Right cardiac atrium (tissue), 5 donors: ENCODE measurements at regions not wholly inside any gene's neighbourhood (a gene's known extent, or its start where the extent isn't known, plus 50 kb on each side); places are given as distances from the start of the nearest gene placed in this dataset.

Experiments
- ATAC-seq, 2 donors: fragments of 200-7000 bp; cut with Tn5 transposase; one replicate each; pipeline versions ENCODE4 v1.8.0 to v1.9.1; 2020; ENCODE audit warnings: moderate library complexity in 2 of 2, mild to moderate bottlenecking in 1 of 2
- DNase-seq, 3 donors: peaks; one replicate each; pipeline ENCODE4 v3.0.0-alpha.2; 2020
- H3K27ac ChIP-seq: one replicate; pipeline ENCODE4 v1.5.1; 2013; ENCODE audit warnings: mild to moderate bottlenecking, low read length, control low read depth, moderate library complexity
- H3K27me3 ChIP-seq: one replicate; pipeline ENCODE4 v1.6.1; 2013; ENCODE audit not compliant: control insufficient read depth, insufficient read depth
- H3K4me1 ChIP-seq: one replicate; pipeline ENCODE4 v1.6.1; 2013; ENCODE audit warnings: low read length; ENCODE audit not compliant: control insufficient read depth, insufficient read depth
- H3K4me3 ChIP-seq: one replicate; pipeline ENCODE4 v1.5.1; 2013; ENCODE audit warnings: low read length, control low read depth
- H3K9me3 ChIP-seq: one replicate; pipeline ENCODE4 v1.6.1; 2013; ENCODE audit warnings: low read length; ENCODE audit not compliant: control insufficient read depth
- WGBS: extraction: QIAGEN DNeasy Blood & Tissue Kit; methylation state at CpG from one replicate; pipeline ENCODE4 v1.1.7; 2013; 5-methylcytosine and 5-hydroxymethylcytosine counted together
- intact Hi-C, 4 donors: fragments of 100-400 bp; cut with DNase I; formaldehyde crosslinking; loops; one replicate each; pipeline versions ENCODE4 v1.11.0 to v1.14.0; 2022 to 2023
- donor health status: healthy with polysubstance abuse.
- donor health status: DM: no; HTN: yes; CAD: no.
- donor health status: DM: no; HTN: no; CAD: no.
- donor health status: DM: no; HTN: yes; CAD: no; lungs with severe emphysema.
- donor health status: DM: yes; HTN: yes; CAD: no.

GRCh38 chr2:15825276-15825980, 114.9 kb upstream of the MYCN start:
- 58% methylated on average over 13 of the region's 13 CpGs for WGBS
- intact Hi-C loops, result no loop called here

DNA sequence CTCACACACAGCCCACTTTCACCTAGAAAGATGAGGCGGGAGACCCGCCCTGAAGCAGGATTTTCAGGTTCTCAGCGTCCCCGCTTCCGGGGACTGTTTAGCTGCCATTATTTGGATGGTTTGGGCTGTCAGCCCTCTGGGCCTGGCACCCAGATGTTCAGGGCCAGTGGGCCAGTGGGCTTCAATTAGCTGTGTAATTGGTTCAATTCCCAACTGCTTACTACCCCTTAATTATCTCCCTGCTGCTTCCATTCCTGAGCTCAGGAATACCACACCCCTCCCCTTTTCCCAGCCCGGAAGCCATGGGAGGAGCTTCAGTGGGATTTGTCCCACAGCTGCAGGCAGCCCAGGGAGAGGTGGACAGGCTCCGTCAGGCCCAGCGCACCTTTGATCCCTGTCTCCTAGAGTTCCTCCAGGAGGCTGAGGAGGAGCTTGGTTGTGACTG, 114.1 kb upstream of the MYCN start:
- H3K4me3 ChIP-seq, result no peak overlapping the region
- no peaks in the 10 kb centered on the region for H3K4me1 ChIP-seq
- intact Hi-C loops, result no loop called here
- H3K27me3 ChIP-seq, result no peaks in the 10 kb centered on the region
- ATAC-seq, result no peak
- 74% methylated on average over 8 of the region's 8 CpGs for WGBS
- no peaks in the 10 kb centered on the region for H3K9me3 ChIP-seq
- H3K27ac ChIP-seq, result no peak overlapping the region
- no peak for DNase-seq

More at GRCh38 chr2:15825276-15825980, 114.9 kb upstream of the MYCN start:
- H3K9me3 ChIP-seq, result no peaks in the 10 kb centered on the region
- H3K27ac ChIP-seq, result no peak overlapping the region
- H3K4me3 ChIP-seq, result no peak overlapping the region
- no peaks in the 10 kb centered on the region for H3K4me1 ChIP-seq
- H3K27me3 ChIP-seq, result no peaks in the 10 kb centered on the region
- DNase-seq (no peak), ATAC-seq (no peak)

DNA sequence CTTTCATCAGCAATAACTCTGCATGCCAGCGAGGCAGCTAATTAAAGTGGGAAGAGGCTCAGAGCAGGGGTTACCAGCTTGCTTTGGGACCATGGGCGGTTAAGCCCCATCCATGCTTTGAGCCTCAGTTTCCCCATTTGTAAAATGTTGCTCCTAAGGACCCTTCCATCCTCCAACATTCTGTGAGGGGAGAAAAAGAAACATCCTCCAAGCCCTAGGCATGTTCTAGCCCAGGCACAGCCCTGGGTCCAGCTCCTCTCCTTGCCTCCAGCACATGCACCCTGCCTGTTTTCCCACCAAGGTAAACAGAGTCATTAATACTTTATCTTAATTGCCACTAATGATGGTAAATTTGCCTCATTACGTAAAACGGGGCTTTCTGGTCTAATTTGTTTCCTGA, 113.3 kb upstream of the MYCN start:
- intact Hi-C loops, result no loop called here
- no peak overlapping the region for H3K27ac ChIP-seq
- no peaks in the 10 kb centered on the region for H3K4me1 ChIP-seq
- DNase-seq (no peak), ATAC-seq (no peak)
- H3K27me3 ChIP-seq, result no peaks in the 10 kb centered on the region
- no peak overlapping the region for H3K4me3 ChIP-seq
- no peaks in the 10 kb centered on the region for H3K9me3 ChIP-seq
- WGBS, result 88% methylated on average over 4 of the region's 4 CpGs

DNA sequence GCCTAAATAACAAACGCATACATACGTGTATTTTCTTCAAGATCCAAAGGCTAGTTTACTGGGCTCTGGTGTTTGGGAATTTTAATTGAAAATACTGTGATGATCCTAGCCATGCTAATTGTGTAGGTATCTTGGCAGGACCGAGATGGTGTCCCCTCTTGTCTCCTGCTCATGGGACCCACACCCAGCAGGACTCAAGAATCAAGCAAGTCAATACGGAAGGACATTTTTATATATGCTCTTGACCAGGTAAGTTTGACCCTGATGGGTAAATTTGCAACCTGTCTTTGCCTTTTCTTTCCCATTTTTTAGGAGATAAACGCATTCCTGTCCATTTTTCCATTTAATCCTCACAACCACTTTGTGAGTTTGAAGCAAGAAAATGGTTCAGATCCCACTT, 111.8 kb upstream of the MYCN start:
- 92% methylated on average over 5 of the region's 5 CpGs for WGBS
- Histone ChIP-seq H3K9me3 (no peaks in the 10 kb centered on the region), H3K27ac (no peak overlapping the region), H3K4me3 (no peak overlapping the region), H3K4me1 (no peaks in the 10 kb centered on the region), H3K27me3 (no peaks in the 10 kb centered on the region)
- no peak for ATAC-seq
- intact Hi-C loops, result no loop called here
- no peak for DNase-seq

DNA sequence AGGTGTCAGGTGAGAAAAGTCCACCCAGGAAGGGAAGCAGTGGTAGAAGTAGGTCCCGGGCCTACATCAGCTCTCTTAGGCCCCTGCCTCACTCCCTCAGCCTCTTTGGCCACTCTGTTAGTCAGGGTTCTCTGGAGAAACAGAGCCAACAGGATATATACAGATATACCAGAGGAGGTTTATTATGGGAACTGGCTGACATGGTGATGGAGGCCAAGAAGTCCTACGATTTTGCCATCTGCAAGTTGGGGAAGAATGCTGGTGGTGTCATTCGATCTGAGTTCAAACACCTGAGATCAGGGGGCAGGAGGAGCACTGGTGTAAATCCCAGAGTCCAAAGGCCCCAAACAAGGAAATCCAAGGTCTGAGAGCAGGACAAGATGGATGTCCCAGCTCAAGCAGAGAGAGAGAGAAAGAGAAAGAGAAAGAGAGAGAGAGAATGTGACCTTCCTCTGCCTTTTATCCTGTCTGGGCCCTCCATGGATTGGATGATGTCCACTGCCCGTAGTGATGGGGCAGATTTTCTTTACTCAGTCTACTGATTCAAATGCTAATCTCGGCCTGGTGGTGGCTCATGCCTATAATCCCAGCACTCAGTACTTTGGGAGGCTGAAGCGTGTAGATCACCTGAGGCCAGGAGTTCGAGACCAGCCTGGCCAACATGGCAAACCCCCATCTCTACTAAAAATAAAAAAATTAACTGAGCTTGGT, 111.1 kb upstream of the MYCN start:
- H3K27me3 ChIP-seq, result no peaks in the 10 kb centered on the region
- H3K4me1 ChIP-seq, result no peaks in the 10 kb centered on the region
- intact Hi-C loops, result no loop called here
- no peak overlapping the region for H3K4me3 ChIP-seq
- ATAC-seq, result no peak
- H3K27ac ChIP-seq, result no peak overlapping the region
- DNase-seq, result no peak
- 94% methylated on average over 7 of the region's 7 CpGs for WGBS
- H3K9me3 ChIP-seq, result no peaks in the 10 kb centered on the region

DNA sequence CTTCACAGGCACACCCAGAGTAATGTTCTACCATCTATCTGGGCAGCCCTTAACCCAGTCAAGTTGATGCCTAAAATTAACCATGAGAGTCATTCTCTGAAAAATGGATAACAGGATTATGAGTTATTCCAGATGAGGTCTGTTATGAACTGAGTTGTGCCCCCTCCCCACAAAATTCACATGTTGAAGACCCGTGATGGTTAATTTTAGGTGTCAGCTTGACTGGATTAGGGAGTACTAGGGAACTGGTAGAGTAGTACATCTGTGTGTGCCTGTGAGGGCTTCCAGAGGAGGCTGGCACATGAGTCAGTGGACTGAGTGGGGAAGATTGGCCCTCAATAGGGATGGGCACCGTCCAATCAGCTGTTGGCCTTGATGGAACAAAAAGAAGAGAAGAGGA, 110.4 kb upstream of the MYCN start:
- DNase-seq (no peak), ATAC-seq (no peak)
- intact Hi-C loops, result no loop called here
- Histone ChIP-seq H3K4me3 (no peak overlapping the region), H3K27me3 (no peaks in the 10 kb centered on the region), H3K9me3 (no peaks in the 10 kb centered on the region), H3K27ac (no peak overlapping the region), H3K4me1 (no peaks in the 10 kb centered on the region)
- 85% methylated on average over 2 of the region's 2 CpGs for WGBS

DNA sequence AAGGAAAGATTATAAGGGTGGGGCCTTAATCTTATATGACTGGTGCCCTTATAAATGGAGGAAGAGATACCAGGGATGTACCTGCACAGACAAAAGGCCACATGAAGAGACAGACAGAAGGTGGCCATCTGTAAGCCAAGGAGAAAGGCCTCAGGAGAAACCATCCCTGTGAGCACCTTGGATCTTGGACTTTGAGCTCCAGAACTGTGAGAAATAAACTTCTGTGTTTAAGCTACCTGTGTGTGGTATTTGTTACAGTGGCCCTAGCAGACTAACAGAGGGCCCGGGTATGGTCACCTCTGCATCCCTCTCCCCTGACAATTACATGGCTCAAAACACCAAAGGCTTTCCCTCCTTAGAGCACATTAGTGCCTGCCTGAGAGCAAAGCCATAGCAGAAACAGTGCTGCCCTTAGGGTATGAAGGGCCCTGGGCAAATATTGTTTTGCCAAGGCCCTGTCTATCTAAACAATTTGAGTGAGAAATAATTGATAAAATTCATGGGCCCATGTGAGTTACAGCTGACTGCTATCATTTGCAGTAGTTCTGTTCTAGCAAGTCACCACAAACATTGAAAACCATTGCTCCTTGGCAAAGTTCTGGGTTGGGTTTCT, 109.3 kb upstream of the MYCN start:
- Histone ChIP-seq H3K27me3 (no peaks in the 10 kb centered on the region), H3K9me3 (no peaks in the 10 kb centered on the region), H3K4me1 (no peaks in the 10 kb centered on the region), H3K27ac (no peak overlapping the region), H3K4me3 (no peak overlapping the region)
- intact Hi-C loops, result no loop called here
- DNase-seq (no peak), ATAC-seq (no peak)
- WGBS, result 94% methylated on average over 1 of the region's 1 CpG

DNA sequence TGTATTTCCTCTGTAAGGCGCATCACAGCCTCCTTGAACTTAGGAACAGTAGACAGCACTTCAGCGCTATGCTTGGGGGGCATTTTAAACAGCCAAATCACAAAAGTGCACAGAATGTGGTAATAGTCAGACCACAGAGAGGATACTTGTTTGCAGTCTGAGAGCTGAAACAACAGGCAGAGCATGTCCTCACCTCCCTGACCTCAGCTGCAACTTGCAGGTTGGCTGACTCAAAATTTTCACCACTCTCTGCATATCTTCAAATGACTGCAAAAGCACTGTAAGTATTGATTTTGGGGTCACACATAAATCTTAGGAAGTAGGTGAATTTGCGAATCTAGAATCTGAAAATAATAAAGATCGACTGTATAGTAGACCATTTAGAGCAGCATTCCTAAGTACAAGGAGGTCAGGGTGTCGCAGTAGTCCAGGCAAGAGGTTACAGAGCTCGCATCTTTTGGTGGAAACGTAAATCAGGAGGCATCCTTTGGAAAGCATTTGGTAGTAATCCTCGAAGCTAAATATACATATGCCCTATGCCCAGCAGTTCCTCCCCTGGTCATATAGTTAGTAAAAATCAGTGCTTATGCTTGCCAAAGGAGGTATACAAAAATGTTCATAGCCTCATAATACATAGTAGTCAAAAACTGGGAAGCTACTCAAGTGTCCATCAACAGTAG, 108.2 kb upstream of the MYCN start:
- DNase-seq, result no peak
- H3K4me3 ChIP-seq, result no peak overlapping the region
- no peak for ATAC-seq
- WGBS, result 91% methylated on average over 8 of the region's 8 CpGs
- no peak overlapping the region for H3K27ac ChIP-seq
- intact Hi-C loops, result no loop called here
- H3K4me1 ChIP-seq, result no peaks in the 10 kb centered on the region
- no peaks in the 10 kb centered on the region for H3K27me3 ChIP-seq
- H3K9me3 ChIP-seq, result no peaks in the 10 kb centered on the region

DNA sequence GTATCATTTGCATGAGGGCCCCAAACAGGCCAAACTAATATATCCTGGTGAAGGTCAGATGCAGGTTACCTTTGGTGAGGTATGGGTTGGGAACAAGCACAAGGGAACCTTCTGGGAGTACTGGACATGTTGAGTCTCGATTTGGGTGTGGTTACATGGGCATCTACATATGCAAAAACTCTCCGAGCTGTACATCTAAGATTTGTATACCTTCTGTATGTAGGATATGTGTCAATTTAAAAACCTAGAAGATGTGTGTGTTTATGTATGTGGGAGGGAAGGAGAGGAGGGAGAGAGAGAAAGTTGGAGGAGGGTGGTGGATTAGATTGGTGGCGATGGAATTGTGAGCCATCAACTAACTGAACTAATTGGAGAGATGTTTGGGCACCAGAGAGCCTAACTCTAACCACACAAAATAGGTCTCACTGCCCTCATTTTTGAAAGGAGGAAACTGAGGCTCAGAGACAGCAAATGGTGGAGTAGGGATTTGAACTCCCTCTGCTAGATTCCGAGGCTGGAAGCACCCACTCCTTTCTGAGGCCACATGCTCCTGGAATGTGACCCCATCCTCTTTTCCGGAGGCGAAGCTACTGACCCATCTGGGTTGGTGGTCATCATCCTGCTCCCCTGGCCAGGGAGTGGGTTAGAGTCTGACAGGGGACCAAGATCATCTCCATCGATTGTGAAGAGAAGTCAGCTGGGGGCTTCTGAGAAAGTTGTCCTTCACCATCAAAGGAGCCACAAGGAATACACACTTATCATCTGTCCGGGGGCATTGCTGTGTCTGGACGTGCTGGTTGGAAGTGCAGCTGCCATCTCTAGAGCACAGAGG, 107.3 kb upstream of the MYCN start:
- Histone ChIP-seq H3K27ac (no peak overlapping the region), H3K27me3 (no peaks in the 10 kb centered on the region), H3K9me3 (no peaks in the 10 kb centered on the region), H3K4me3 (no peak overlapping the region), H3K4me1 (no peaks in the 10 kb centered on the region)
- intact Hi-C loops, result no loop called here
- WGBS, result 86% methylated on average over 9 of the region's 9 CpGs
- ATAC-seq (no peak), DNase-seq (no peak)

DNA sequence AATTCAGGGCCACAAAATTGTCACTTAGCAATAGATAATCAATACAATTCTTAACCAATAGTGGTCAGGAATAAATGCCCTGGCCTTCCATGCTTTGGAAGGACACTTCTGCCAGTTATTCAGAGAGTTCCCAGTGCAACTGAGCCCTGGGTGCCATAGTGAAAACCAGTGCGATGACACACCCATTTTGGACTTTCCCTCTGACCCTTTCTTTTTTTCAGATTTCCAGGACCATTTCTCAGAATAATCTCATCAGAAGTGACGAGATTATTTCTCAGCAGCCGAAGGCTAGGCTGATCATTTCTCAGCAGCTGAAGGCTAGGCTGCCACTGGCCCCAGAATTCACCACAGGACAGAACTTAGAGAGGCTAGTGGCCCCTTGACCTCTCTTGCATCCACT, 106.6 kb upstream of the MYCN start:
- DNase-seq, result no peak
- Histone ChIP-seq H3K4me3 (no peak overlapping the region), H3K4me1 (no peaks in the 10 kb centered on the region), H3K27ac (no peak overlapping the region), H3K27me3 (no peaks in the 10 kb centered on the region), H3K9me3 (no peaks in the 10 kb centered on the region)
- intact Hi-C loops, result no loop called here
- no peak for ATAC-seq
- 89% methylated on average over 3 of the region's 3 CpGs for WGBS
